H1 (cell line): ENCODE measurements at regions not wholly inside any gene's neighbourhood (a gene's known extent, or its start where the extent isn't known, plus 50 kb on each side); places are given as distances from the start of the nearest gene placed in this dataset.

Experiments used
- BACH1 ChIP-seq: IDR thresholded peaks from 2 replicates; pipeline ENCODE4 v1.6.1; 2012; ENCODE audit warnings: low read length, improper control_type of control experiment
- CTCF ChIP-seq, 3 experiments: IDR thresholded peaks; 1 replicate in 2 of 3; 2 replicates in 1 of 3; pipeline versions ENCODE4 v1.5.1 to v1.6.1; 2011; ENCODE audit warnings: low read length in 3 of 3, mild to moderate bottlenecking in 3 of 3, inconsistent platforms in 2 of 3, low read depth in 1 of 3, moderate library complexity in 1 of 3; ENCODE audit not compliant: insufficient read depth in 1 of 3; ENCODE audit errors: control extremely low read depth in 1 of 3
- MAFK ChIP-seq: IDR thresholded peaks from 2 replicates; pipeline ENCODE4 v1.6.1; 2012; ENCODE audit warnings: low read depth, mild to moderate bottlenecking, improper control_type of control experiment, low read length
- POLR2AphosphoS5 ChIP-seq: IDR thresholded peaks from 2 replicates; pipeline ENCODE4 v1.6.1; 2011; ENCODE audit warnings: low read depth, low read length
- RAD21 ChIP-seq, 2 experiments: IDR thresholded peaks in 1 of 2; conservative IDR thresholded peaks in 1 of 2; 2 replicates each; pipeline ENCODE4 v1.6.1; 2011; ENCODE audit warnings: low read depth in 2 of 2, low read length in 2 of 2, improper control_type of control experiment in 1 of 2, inconsistent platforms in 1 of 2, mild to moderate bottlenecking in 1 of 2, moderate library complexity in 1 of 2
- RFX5 ChIP-seq: IDR thresholded peaks from 2 replicates; pipeline ENCODE4 v1.6.1; 2011; ENCODE audit warnings: low read depth, low read length, improper control_type of control experiment, borderline replicate concordance
- SAP30 ChIP-seq: fragments of 300-600 bp; sonication (generic); IDR thresholded peaks from 2 replicates; pipeline ENCODE4 v1.7.1; 2012; ENCODE audit warnings: low read length, moderate library complexity, mild to moderate bottlenecking, inconsistent platforms; ENCODE audit not compliant: insufficient read depth, insufficient replicate concordance
- ZNF274 ChIP-seq: IDR thresholded peaks from 2 replicates; pipeline ENCODE4 v1.7.0; 2012; ENCODE audit warnings: low read length, borderline replicate concordance; ENCODE audit errors: extremely low read depth

DNA sequence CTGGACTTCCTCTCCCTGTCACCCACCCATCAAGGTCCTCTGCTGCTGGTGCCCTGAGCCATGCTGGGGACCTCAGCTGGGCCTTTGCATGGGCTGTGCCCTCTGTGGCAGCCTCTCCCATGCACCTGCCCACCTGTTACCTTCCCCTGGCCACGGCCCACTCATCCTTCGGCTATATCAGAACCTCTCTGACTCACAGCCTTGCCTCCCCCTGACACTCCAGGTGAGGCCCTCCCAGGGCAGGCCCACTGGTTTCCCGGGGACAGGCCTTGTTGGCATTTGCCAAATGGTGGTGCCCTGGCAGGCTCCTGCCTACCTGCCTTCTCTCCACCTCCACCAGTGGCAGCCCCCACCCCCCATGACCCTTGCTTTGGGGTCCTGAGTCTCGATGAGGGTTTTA is 73.7 kb upstream of the PRR5 start:
- TF ChIP-seq ZNF274 = no peak
- no peak for TF ChIP-seq POLR2AphosphoS5
- TF ChIP-seq RAD21 (IDR thresholded peaks at IDR 0.05 in 1 of 2, conservative IDR thresholded peaks at IDR 0.05 in 1 of 2; ENCODE audit: low read depth in 2 of 2, low read length in 2 of 2) = no peak
- no peak for TF ChIP-seq RFX5
- TF ChIP-seq CTCF (IDR thresholded peaks at IDR 0.05; ENCODE audit: control extremely low read depth in 1 of 3, insufficient read depth in 1 of 3, low read depth in 1 of 3, low read length in 3 of 3) = no peak
- TF ChIP-seq SAP30 = no peak
- TF ChIP-seq MAFK = no peak
- TF ChIP-seq BACH1 = no peak
